ENCODE measurements at regions not wholly inside any gene's neighbourhood (a gene's known extent, or its start where the extent isn't known, plus 50 kb on each side); places are given as distances from the start of the nearest gene placed in this dataset.
A peak's percentile ranks its signal among the peaks of the same experiment; 100 is the strongest.

GRCh38 chr10:123428391-123428790 lies 237.8 kb upstream of the GPR26 start (continued):
- TF ChIP-seq ZNF609 (CRISPR knock-in tag; IDR thresholded peaks at IDR 0.05; ENCODE audit: borderline replicate concordance): no peak
- TF ChIP-seq RBM17 (IDR thresholded peaks at IDR 0.05; ENCODE audit: borderline replicate concordance, low read depth, low read length): no peak
- no peak for TF ChIP-seq IRF2 (CRISPR knock-in tag; IDR thresholded peaks at IDR 0.05)
- TF ChIP-seq ILF3 (IDR thresholded peaks at IDR 0.05; ENCODE audit: borderline replicate concordance): no peak

GRCh38 chr10:123429706-123430221 lies 236.4 kb upstream of the GPR26 start:
- ATAC-seq (no peak), FAIRE-seq (no peak), DNase-seq (ENCODE audit: extremely low read depth in 1 of 4, low spot score in 3 of 4) (peak in 1 of 4 experiments; percentile 1)
- no peak overlapping the region for H2AFZ ChIP-seq (ENCODE audit: low read depth, low read length)
- no peaks in the 10 kb centered on the region for H3K79me2 ChIP-seq (ENCODE audit: control insufficient read depth, insufficient read depth, low read length)
- no peak overlapping the region for H3K9ac ChIP-seq (ENCODE audit: insufficient read depth in 1 of 2, low read depth in 2 of 2, low read length in 2 of 2)
- no peaks in the 10 kb centered on the region for H3K9me1 ChIP-seq (ENCODE audit: control insufficient read depth, insufficient read depth, low read length)
- WGBS (ENCODE audit: insufficient coverage, low coverage, missing lambda C conversion rate): 2% methylated on average over 14 of the region's 14 CpGs
- H3K4me2 ChIP-seq (ENCODE audit: insufficient read depth, low read length): no peak overlapping the region
- H4K20me1 ChIP-seq (replicated peaks; ENCODE audit: control insufficient read depth, insufficient read depth, low read length): no peaks in the 10 kb centered on the region; the same call in 1 of the 2 replicates
- H3K27me3 ChIP-seq (ENCODE audit: control insufficient read depth in 2 of 2, insufficient read depth in 2 of 2, low read length in 2 of 2): peaks cover 2 to 30% of the 10 kb centered on the region in 2 experiments
- no peaks in the 10 kb centered on the region for H3K4me1 ChIP-seq (replicated peaks in 1 of 2; ENCODE audit: control insufficient read depth in 2 of 2, insufficient read depth in 2 of 2, low read length in 2 of 2)
- TF ChIP-seq ZNF253 (CRISPR knock-in tag; conservative IDR thresholded peaks at IDR 0.05) (no peak), MTA3 (IDR thresholded peaks at IDR 0.05; ENCODE audit: borderline replicate concordance) (no peak), NCOA2 (IDR thresholded peaks at IDR 0.05; ENCODE audit: partially characterized antibody in 2 of 2) (no peak), RBM22 (IDR thresholded peaks at IDR 0.05; ENCODE audit: low read depth, low read length, poor library complexity, severe bottlenecking) (no peak), SRF (CRISPR knock-in tag; IDR thresholded peaks at IDR 0.05) (no peak), ELK1 (CRISPR knock-in tag; IDR thresholded peaks at IDR 0.05) (no peak), ETS1 (conservative IDR thresholded peaks at IDR 0.05; ENCODE audit: control insufficient read depth, low read depth, low read length) (no peak), ZNF511 (CRISPR knock-in tag; IDR thresholded peaks at IDR 0.05) (no peak)
- POLR2A ChIA-PET: no interaction called here
- no peak overlapping the region for H3K27ac ChIP-seq (ENCODE audit: extremely low read depth, low read depth, low read length)
- in situ Hi-C loops (cut with MboI) (no loop called here), intact Hi-C loops (cut with micrococcal nuclease) (no loop called here)
- CTCF ChIA-PET (ENCODE audit: low intra/inter-chr PET ratio): no interaction called here
- no peaks in the 10 kb centered on the region for H3K9me3 ChIP-seq (replicated peaks; ENCODE audit: control insufficient read depth, insufficient read depth, low read depth, low read length)
- BruUV-seq (replicated peaks): no TSS peak
- no peak overlapping the region for H3K4me3 ChIP-seq
- no peaks in the 10 kb centered on the region for H3K36me3 ChIP-seq (ENCODE audit: control insufficient read depth, insufficient read depth, low read length)
